ENCODE measurements at regions not wholly inside any gene's neighbourhood (a gene's known extent, or its start where the extent isn't known, plus 50 kb on each side); places are given as distances from the start of the nearest gene placed in this dataset.

GRCh38 chr15:69653306-69653705, 200.7 kb downstream of the RPLP1 start:
- no peaks in the 10 kb centered on the region for H3K36me3 ChIP-seq (ENCODE audit: control insufficient read depth, insufficient read depth, low read length)
- no peak overlapping the region for H3K4me3 ChIP-seq (replicated peaks in 1 of 4; ENCODE audit: control extremely low read depth in 1 of 4, insufficient read depth in 1 of 4, low read depth in 3 of 4, low read length in 4 of 4)
- no peak overlapping the region for H3K27ac ChIP-seq (ENCODE audit: insufficient read depth, low read length)
- TF ChIP-seq EZH2 (IDR thresholded peaks at IDR 0.05; ENCODE audit: low read length, missing control alignments), result no peak
- TF ChIP-seq, protein P1, sequence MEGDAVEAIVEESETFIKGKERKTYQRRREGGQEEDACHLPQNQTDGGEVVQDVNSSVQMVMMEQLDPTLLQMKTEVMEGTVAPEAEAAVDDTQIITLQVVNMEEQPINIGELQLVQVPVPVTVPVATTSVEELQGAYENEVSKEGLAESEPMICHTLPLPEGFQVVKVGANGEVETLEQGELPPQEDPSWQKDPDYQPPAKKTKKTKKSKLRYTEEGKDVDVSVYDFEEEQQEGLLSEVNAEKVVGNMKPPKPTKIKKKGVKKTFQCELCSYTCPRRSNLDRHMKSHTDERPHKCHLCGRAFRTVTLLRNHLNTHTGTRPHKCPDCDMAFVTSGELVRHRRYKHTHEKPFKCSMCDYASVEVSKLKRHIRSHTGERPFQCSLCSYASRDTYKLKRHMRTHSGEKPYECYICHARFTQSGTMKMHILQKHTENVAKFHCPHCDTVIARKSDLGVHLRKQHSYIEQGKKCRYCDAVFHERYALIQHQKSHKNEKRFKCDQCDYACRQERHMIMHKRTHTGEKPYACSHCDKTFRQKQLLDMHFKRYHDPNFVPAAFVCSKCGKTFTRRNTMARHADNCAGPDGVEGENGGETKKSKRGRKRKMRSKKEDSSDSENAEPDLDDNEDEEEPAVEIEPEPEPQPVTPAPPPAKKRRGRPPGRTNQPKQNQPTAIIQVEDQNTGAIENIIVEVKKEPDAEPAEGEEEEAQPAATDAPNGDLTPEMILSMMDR (conservative IDR thresholded peaks at IDR 0.05 in 1 of 2, IDR thresholded peaks at IDR 0.05 in 1 of 2; ENCODE audit: low read depth in 1 of 2, low read length in 2 of 2), result no peak
- H3K27me3 ChIP-seq (ENCODE audit: control insufficient read depth, insufficient read depth, low read length), result peaks cover 7% of the 10 kb centered on the region
- no peak overlapping the region for H3K9ac ChIP-seq (ENCODE audit: insufficient read depth, low read length)
- H3K9me3 ChIP-seq (ENCODE audit: control insufficient read depth, insufficient read depth, low read depth, low read length), result no peaks in the 10 kb centered on the region
- no peak overlapping the region for H3K4me2 ChIP-seq (ENCODE audit: extremely low read depth, insufficient read depth, low read length)
- H3K79me2 ChIP-seq (ENCODE audit: control insufficient read depth, insufficient read depth, low read length), result no peaks in the 10 kb centered on the region
- H2AFZ ChIP-seq (ENCODE audit: low read length), result no peak overlapping the region
- no peaks in the 10 kb centered on the region for H4K20me1 ChIP-seq (ENCODE audit: control insufficient read depth, extremely low read depth, insufficient read depth, low read length)
- DNase-seq (ENCODE audit: low read depth in 2 of 2), result no peak
- no peaks in the 10 kb centered on the region for H3K4me1 ChIP-seq (ENCODE audit: control insufficient read depth, extremely low read depth, insufficient read depth, low read length)

DNA sequence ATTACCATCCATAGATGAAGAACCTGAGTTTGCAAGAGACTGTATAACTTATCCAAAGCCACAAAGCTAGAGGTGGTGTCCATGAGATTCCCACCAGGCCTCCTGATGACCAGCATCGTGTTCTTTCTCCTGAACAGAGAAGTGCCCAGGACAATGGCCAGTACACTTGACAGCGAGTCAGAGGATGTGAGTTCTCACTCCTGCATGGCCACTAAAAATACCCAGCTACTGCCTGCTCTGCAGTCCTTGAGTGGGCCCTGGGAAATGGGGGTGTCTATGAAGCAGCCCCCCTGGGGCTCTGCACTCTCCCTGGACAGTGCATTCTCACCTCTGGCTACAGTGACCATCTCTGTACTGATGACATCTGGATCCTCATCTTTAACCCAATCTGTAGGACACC, 201.2 kb downstream of the RPLP1 start:
- Histone ChIP-seq H4K20me1 (ENCODE audit: control insufficient read depth, extremely low read depth, insufficient read depth, low read length) (no peaks in the 10 kb centered on the region), H3K36me3 (ENCODE audit: control insufficient read depth, insufficient read depth, low read length) (no peaks in the 10 kb centered on the region), H3K27ac (ENCODE audit: insufficient read depth, low read length) (no peak overlapping the region), H3K27me3 (ENCODE audit: control insufficient read depth, insufficient read depth, low read length) (peaks cover 7% of the 10 kb centered on the region), H3K9me3 (ENCODE audit: control insufficient read depth, insufficient read depth, low read depth, low read length) (no peaks in the 10 kb centered on the region), H3K4me2 (ENCODE audit: extremely low read depth, insufficient read depth, low read length) (no peak overlapping the region), H3K4me3 (replicated peaks in 1 of 4; ENCODE audit: control extremely low read depth in 1 of 4, insufficient read depth in 1 of 4, low read depth in 3 of 4, low read length in 4 of 4) (no peak overlapping the region), H3K4me1 (ENCODE audit: control insufficient read depth, extremely low read depth, insufficient read depth, low read length) (no peaks in the 10 kb centered on the region), H3K79me2 (ENCODE audit: control insufficient read depth, insufficient read depth, low read length) (no peaks in the 10 kb centered on the region), H3K9ac (ENCODE audit: insufficient read depth, low read length) (no peak overlapping the region), H2AFZ (ENCODE audit: low read length) (no peak overlapping the region)
- TF ChIP-seq EZH2 (IDR thresholded peaks at IDR 0.05; ENCODE audit: low read length, missing control alignments), result no peak
- TF ChIP-seq, protein P1 (conservative IDR thresholded peaks at IDR 0.05 in 1 of 2, IDR thresholded peaks at IDR 0.05 in 1 of 2; ENCODE audit: low read depth in 1 of 2, low read length in 2 of 2), result no peak
- DNase-seq (ENCODE audit: low read depth in 2 of 2), result no peak

GRCh38 chr15:69656271-69657030, 203.8 kb downstream of the RPLP1 start:
- H2AFZ ChIP-seq (ENCODE audit: low read length), result no peak overlapping the region
- H3K79me2 ChIP-seq (ENCODE audit: control insufficient read depth, insufficient read depth, low read length), result no peaks in the 10 kb centered on the region
- no peak overlapping the region for H3K4me2 ChIP-seq (ENCODE audit: extremely low read depth, insufficient read depth, low read length)
- H3K9ac ChIP-seq (ENCODE audit: insufficient read depth, low read length), result no peak overlapping the region
- H3K27me3 ChIP-seq (ENCODE audit: control insufficient read depth, insufficient read depth, low read length), result no peaks in the 10 kb centered on the region
- DNase-seq (ENCODE audit: low read depth in 2 of 2), result no peak
- H3K9me3 ChIP-seq (ENCODE audit: control insufficient read depth, insufficient read depth, low read depth, low read length), result no peaks in the 10 kb centered on the region
- H3K27ac ChIP-seq (ENCODE audit: insufficient read depth, low read length), result no peak overlapping the region
- H3K4me1 ChIP-seq (ENCODE audit: control insufficient read depth, extremely low read depth, insufficient read depth, low read length), result no peaks in the 10 kb centered on the region
- H3K4me3 ChIP-seq (replicated peaks in 1 of 4; ENCODE audit: control extremely low read depth in 1 of 4, insufficient read depth in 1 of 4, low read depth in 3 of 4, low read length in 4 of 4), result no peak overlapping the region
- no peak for TF ChIP-seq EZH2 (IDR thresholded peaks at IDR 0.05; ENCODE audit: low read length, missing control alignments)
- TF ChIP-seq, protein P1 (conservative IDR thresholded peaks at IDR 0.05 in 1 of 2, IDR thresholded peaks at IDR 0.05 in 1 of 2; ENCODE audit: low read depth in 1 of 2, low read length in 2 of 2), result no peak
- H3K36me3 ChIP-seq (ENCODE audit: control insufficient read depth, insufficient read depth, low read length), result no peaks in the 10 kb centered on the region
- no peaks in the 10 kb centered on the region for H4K20me1 ChIP-seq (ENCODE audit: control insufficient read depth, extremely low read depth, insufficient read depth, low read length)
